ENCODE measurements at regions not wholly inside any gene's neighbourhood (a gene's known extent, or its start where the extent isn't known, plus 50 kb on each side); places are given as distances from the start of the nearest gene placed in this dataset.
"Not testable (repeated sequence)": the region's sequence is repeated elsewhere in the genome, so short reads cannot be mapped to it uniquely, and the experiment has no call there.

DNA sequence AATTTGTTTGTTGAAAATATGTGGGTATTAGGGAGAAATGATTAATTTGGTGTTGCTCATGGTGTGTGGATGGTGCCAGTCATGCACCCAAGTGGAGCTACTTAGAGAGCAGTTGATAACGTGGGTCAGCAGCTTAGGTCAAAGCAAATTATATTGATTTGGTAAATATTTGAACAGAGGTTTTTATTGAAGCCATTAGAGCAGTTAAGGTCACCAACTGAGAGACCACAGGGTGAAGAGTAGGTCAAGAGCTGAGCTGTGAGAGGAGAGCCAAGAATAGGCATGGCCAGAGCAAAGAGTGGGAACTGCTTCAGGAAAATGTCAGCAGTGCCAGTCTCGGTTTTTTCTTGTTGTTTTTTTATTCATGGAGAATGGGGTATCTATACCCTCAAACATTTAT, 97.9 kb downstream of the TMEM168 start:
- Histone ChIP-seq H3K9ac (ENCODE audit: insufficient read depth in 1 of 2, low read length in 2 of 2) (no peak overlapping the region), H3K4me1 (ENCODE audit: control insufficient read depth in 5 of 5, insufficient read depth in 5 of 5, low read length in 5 of 5) (no peaks in the 10 kb centered on the region), H3K9me3 (ENCODE audit: control insufficient read depth in 4 of 4, insufficient read depth in 3 of 4, low read length in 3 of 4) (peaks cover 0 to 3% (median 0%) of the 10 kb centered on the region in 4 donors), H3K27ac (ENCODE audit: low read depth in 1 of 2, low read length in 1 of 2) (no peak overlapping the region), H3K4me3 (no peak overlapping the region), H3K27me3 (ENCODE audit: control insufficient read depth in 3 of 3, insufficient read depth in 3 of 3, low read length in 2 of 3) (no peaks in the 10 kb centered on the region), H3K36me3 (ENCODE audit: control insufficient read depth in 4 of 4, insufficient read depth in 4 of 4, low read length in 4 of 4) (no peaks in the 10 kb centered on the region)
- TF ChIP-seq, protein P1, sequence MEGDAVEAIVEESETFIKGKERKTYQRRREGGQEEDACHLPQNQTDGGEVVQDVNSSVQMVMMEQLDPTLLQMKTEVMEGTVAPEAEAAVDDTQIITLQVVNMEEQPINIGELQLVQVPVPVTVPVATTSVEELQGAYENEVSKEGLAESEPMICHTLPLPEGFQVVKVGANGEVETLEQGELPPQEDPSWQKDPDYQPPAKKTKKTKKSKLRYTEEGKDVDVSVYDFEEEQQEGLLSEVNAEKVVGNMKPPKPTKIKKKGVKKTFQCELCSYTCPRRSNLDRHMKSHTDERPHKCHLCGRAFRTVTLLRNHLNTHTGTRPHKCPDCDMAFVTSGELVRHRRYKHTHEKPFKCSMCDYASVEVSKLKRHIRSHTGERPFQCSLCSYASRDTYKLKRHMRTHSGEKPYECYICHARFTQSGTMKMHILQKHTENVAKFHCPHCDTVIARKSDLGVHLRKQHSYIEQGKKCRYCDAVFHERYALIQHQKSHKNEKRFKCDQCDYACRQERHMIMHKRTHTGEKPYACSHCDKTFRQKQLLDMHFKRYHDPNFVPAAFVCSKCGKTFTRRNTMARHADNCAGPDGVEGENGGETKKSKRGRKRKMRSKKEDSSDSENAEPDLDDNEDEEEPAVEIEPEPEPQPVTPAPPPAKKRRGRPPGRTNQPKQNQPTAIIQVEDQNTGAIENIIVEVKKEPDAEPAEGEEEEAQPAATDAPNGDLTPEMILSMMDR (IDR thresholded peaks at IDR 0.05; ENCODE audit: control extremely low read depth, extremely low read depth), result no peak
- no peak for ATAC-seq (ENCODE audit: insufficient read depth, low FRiP score)
- DNase-seq, result no peak
- 37 to 63% methylated on average over 2 of the region's 2 CpGs for WGBS, 2 donors

DNA sequence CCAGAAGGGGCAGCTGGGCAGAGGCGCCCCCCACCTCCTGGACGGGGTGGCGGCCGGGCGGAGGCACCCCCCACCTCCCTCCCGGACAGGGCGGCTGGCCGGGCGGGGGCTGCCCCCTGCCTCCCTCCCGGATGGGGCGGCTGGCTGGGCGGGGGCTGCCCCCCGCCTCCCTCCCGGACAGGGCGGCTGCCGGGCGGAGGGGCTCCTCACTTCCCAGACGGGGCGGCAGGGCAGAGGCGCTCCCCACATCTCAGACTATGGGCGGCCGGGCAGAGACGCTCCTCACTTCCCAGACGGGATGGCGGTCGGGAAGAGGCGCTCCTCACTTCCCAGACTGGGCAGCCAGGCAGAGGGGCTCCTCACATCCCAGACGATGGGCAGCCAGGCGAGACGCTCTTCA, 93.0 kb downstream of the TMEM168 start:
- not testable (repeated sequence) for H3K27me3 ChIP-seq (ENCODE audit: control insufficient read depth in 3 of 3, insufficient read depth in 3 of 3, low read length in 2 of 3); ATAC-seq (ENCODE audit: insufficient read depth, low FRiP score); H3K9ac ChIP-seq (ENCODE audit: insufficient read depth in 1 of 2, low read length in 2 of 2); H3K9me3 ChIP-seq (ENCODE audit: control insufficient read depth in 4 of 4, insufficient read depth in 3 of 4, low read length in 3 of 4); DNase-seq; H3K27ac ChIP-seq (ENCODE audit: low read depth in 1 of 2, low read length in 1 of 2); H3K36me3 ChIP-seq (ENCODE audit: control insufficient read depth in 4 of 4, insufficient read depth in 4 of 4, low read length in 4 of 4); H3K4me1 ChIP-seq (ENCODE audit: control insufficient read depth in 5 of 5, insufficient read depth in 5 of 5, low read length in 5 of 5); H3K4me3 ChIP-seq
- 93 to 95% methylated on average over 30 of the region's 30 CpGs for WGBS, 2 donors

GRCh38 chr7:112699725-112700513, 90.3 kb downstream of the TMEM168 start:
- ATAC-seq (ENCODE audit: insufficient read depth, low FRiP score), result no peak
- H3K27ac ChIP-seq (ENCODE audit: low read depth in 1 of 2, low read length in 1 of 2), result no peak overlapping the region
- no peaks in the 10 kb centered on the region for H3K36me3 ChIP-seq (ENCODE audit: control insufficient read depth in 4 of 4, insufficient read depth in 4 of 4, low read length in 4 of 4)
- H3K4me1 ChIP-seq (ENCODE audit: control insufficient read depth in 5 of 5, insufficient read depth in 5 of 5, low read length in 5 of 5), result peaks cover 0 to 2% (median 0%) of the 10 kb centered on the region in 5 donors
- no peak overlapping the region for H3K9ac ChIP-seq (ENCODE audit: insufficient read depth in 1 of 2, low read length in 2 of 2)
- no peaks in the 10 kb centered on the region for H3K27me3 ChIP-seq (ENCODE audit: control insufficient read depth in 3 of 3, insufficient read depth in 3 of 3, low read length in 2 of 3)
- TF ChIP-seq, protein P1 (IDR thresholded peaks at IDR 0.05; ENCODE audit: control extremely low read depth, extremely low read depth), result no peak
- no peak overlapping the region for H3K4me3 ChIP-seq
- 53 to 77% methylated on average over 4 of the region's 4 CpGs for WGBS, 2 donors
- no peak for DNase-seq
- no peaks in the 10 kb centered on the region for H3K9me3 ChIP-seq (ENCODE audit: control insufficient read depth in 4 of 4, insufficient read depth in 3 of 4, low read length in 3 of 4)

DNA sequence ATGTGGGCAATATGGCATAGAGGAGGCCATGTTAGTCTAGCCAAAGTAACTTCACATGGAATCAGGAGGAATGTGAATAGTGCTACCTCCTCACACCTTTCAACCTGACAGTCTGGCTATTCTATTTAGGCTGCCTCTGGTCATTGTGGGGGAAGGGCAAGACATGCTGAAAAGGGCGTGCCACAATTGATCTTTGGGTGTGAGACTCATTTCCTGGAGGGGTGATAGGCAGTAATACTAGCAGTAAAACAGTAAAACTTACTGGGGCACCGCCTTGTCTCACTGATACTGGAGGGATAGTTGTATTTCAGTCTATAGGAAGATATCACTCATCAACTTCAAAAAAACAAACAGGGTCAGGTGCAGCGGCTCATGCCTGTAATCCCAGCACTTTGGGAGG, 88.7 kb downstream of the TMEM168 start:
- ATAC-seq (ENCODE audit: insufficient read depth, low FRiP score), result no peak
- 73 to 80% methylated on average over 3 of the region's 3 CpGs for WGBS, 2 donors
- Histone ChIP-seq H3K27ac (ENCODE audit: low read depth in 1 of 2, low read length in 1 of 2) (no peak overlapping the region), H3K27me3 (ENCODE audit: control insufficient read depth in 3 of 3, insufficient read depth in 3 of 3, low read length in 2 of 3) (no peaks in the 10 kb centered on the region), H3K36me3 (ENCODE audit: control insufficient read depth in 4 of 4, insufficient read depth in 4 of 4, low read length in 4 of 4) (no peaks in the 10 kb centered on the region), H3K4me1 (ENCODE audit: control insufficient read depth in 5 of 5, insufficient read depth in 5 of 5, low read length in 5 of 5) (peaks cover 0 to 2% (median 0%) of the 10 kb centered on the region in 5 donors), H3K9ac (ENCODE audit: insufficient read depth in 1 of 2, low read length in 2 of 2) (no peak overlapping the region), H3K4me3 (no peak overlapping the region), H3K9me3 (ENCODE audit: control insufficient read depth in 4 of 4, insufficient read depth in 3 of 4, low read length in 3 of 4) (no peaks in the 10 kb centered on the region)
- TF ChIP-seq, protein P1 (IDR thresholded peaks at IDR 0.05; ENCODE audit: control extremely low read depth, extremely low read depth), result no peak
- DNase-seq, result no peak

Measured in lung (tissue), 11 donors.